ENCODE measurements at regions not wholly inside any gene's neighbourhood (a gene's known extent, or its start where the extent isn't known, plus 50 kb on each side); places are given as distances from the start of the nearest gene placed in this dataset.

DNA sequence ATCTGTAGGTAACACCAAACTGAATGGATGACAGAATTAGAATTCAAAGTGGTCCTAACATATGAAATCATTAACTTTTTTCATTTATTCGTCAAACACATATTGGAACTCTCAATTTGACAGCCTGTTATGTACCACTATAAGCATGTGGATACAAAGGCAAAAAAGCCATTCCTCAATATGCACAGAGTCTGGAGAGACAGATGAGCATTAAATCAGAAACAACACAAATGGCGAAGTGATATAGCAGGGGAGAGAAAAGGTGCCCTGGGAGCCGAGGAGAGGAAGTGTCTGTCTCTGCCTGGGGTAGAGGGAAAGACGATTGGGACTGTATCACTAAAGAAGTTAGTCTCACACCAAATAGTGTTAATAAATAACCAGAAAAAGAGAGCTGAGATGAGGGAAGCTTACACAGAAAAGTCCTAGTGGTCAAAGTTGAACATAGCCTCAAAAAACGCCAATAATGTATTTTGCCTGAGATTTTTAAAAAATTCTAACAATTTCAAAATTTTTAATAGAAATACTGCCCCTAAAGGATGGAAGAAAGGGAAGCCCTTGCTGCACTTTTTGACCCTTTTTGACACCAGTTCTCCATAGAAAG is 417.5 kb downstream of the TUSC7 start:
- TF ChIP-seq CTCF (IDR thresholded peaks at IDR 0.05 in 4 of 5, conservative IDR thresholded peaks at IDR 0.05 in 1 of 5) (no peak), POLR2A (IDR thresholded peaks at IDR 0.05) (no peak)

Data from gastrocnemius medialis (tissue), 4 donors.